ENCODE measurements at regions not wholly inside any gene's neighbourhood (a gene's known extent, or its start where the extent isn't known, plus 50 kb on each side); places are given as distances from the start of the nearest gene placed in this dataset.

DNA sequence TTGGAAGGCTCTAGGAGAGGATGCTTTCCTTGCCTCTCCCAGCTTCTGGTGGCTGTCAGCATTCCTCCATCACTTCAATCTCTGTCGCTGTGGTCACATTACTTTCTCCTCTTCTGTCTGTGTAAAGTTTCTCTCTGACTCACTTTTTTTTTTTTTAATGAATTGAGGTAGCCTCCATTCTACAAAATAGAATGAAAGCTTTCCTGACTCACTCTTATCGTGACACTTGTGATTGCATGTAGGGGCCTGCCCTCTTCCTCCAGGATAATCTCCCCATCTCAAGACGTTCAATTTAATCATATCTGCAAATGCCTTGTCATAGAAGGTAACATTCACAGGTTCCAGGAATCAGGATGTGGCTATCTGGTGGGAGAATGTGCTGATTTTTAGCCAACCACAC lies 153.5 kb upstream of the HMGA2 start:
- TF ChIP-seq, protein P1, sequence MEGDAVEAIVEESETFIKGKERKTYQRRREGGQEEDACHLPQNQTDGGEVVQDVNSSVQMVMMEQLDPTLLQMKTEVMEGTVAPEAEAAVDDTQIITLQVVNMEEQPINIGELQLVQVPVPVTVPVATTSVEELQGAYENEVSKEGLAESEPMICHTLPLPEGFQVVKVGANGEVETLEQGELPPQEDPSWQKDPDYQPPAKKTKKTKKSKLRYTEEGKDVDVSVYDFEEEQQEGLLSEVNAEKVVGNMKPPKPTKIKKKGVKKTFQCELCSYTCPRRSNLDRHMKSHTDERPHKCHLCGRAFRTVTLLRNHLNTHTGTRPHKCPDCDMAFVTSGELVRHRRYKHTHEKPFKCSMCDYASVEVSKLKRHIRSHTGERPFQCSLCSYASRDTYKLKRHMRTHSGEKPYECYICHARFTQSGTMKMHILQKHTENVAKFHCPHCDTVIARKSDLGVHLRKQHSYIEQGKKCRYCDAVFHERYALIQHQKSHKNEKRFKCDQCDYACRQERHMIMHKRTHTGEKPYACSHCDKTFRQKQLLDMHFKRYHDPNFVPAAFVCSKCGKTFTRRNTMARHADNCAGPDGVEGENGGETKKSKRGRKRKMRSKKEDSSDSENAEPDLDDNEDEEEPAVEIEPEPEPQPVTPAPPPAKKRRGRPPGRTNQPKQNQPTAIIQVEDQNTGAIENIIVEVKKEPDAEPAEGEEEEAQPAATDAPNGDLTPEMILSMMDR (IDR thresholded peaks at IDR 0.05) = no peak
- TF ChIP-seq POLR2A (IDR thresholded peaks at IDR 0.05) = no peak
